ENCODE measurements at regions not wholly inside any gene's neighbourhood (a gene's known extent, or its start where the extent isn't known, plus 50 kb on each side); places are given as distances from the start of the nearest gene placed in this dataset.
A peak's percentile ranks its signal among the peaks of the same experiment; 100 is the strongest.

DNA sequence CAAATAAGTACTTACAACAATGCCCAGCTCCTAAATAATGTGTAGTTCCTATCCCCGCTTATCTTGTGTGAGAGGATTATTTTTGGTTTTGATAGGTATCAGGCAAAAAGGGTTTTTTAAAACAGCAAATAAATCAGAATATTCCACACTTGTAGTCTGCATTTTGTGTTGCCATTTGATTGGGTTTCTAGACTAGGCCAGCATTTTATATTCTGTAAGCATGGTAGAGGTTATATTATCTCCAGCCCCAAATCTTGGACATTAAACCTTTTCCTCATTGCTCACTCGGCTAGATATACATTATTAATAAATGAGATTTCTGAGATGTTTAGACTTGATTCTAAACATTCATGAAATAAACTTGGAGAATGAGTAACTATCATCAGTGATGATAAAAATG is 165.7 kb upstream of the C1orf21 start:
- no peak for DNase-seq (ENCODE audit: low spot score in 2 of 2)
- H3K4me1 Mint-ChIP-seq: peaks cover 6% of the 10 kb centered on the region
- no peak for ATAC-seq
- no peak overlapping the region for H3K4me3 Mint-ChIP-seq
- no peaks in the 10 kb centered on the region for H3K36me3 Mint-ChIP-seq
- H3K27ac Mint-ChIP-seq: no peak overlapping the region
- no peaks in the 10 kb centered on the region for H3K9me3 Mint-ChIP-seq

DNA sequence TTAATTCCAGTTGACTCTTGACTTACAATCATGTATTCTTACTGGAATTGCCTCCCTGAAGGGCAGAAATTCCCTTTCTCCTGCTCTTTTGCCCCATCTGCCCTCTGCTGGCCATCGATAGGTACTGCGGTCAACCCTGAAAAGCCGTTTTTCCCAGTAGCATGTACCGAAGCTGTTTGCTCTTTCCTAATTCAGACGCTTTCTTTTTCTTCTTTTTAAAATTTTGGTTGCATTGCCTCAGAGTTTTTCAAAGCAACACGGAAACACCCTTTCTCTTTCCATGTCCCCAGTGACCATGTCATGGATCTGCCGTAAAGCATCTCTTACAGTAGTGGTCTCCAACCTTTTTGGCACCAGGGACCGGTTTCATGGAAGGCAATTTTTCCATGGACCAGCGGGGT is 164.2 kb upstream of the C1orf21 start:
- ATAC-seq: no peak
- no peak overlapping the region for H3K27ac Mint-ChIP-seq
- H3K9me3 Mint-ChIP-seq: no peaks in the 10 kb centered on the region
- H3K4me3 Mint-ChIP-seq: no peak overlapping the region
- H3K36me3 Mint-ChIP-seq: no peaks in the 10 kb centered on the region
- H3K4me1 Mint-ChIP-seq: peaks cover 6% of the 10 kb centered on the region
- DNase-seq (ENCODE audit: low spot score in 2 of 2): peak; percentile 31 to 69

DNA sequence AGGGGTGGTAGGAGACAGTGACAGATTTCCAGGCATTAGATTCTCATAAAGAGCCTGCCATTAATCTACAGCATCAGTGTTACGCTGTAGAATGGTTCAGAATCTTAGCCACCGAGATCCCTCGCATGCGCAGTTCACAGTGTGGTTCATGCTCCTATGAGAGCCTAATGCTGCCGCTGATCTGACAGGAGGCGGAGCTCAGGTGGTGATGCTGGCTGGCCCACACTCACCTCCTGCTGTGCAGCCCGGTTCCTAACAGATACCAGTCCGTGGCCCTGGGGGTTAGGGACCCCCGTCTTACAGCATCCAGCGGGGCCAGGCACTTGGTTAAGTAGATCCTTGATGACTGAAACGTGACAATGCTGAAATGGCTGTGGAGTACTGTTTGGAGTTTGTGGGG is 163.6 kb upstream of the C1orf21 start:
- Mint-ChIP-seq H3K4me3 (no peak overlapping the region), H3K4me1 (peaks cover 6% of the 10 kb centered on the region), H3K27ac (no peak overlapping the region), H3K9me3 (no peaks in the 10 kb centered on the region), H3K36me3 (no peaks in the 10 kb centered on the region)
- DNase-seq (ENCODE audit: low spot score in 2 of 2) (no peak), ATAC-seq (no peak)

DNA sequence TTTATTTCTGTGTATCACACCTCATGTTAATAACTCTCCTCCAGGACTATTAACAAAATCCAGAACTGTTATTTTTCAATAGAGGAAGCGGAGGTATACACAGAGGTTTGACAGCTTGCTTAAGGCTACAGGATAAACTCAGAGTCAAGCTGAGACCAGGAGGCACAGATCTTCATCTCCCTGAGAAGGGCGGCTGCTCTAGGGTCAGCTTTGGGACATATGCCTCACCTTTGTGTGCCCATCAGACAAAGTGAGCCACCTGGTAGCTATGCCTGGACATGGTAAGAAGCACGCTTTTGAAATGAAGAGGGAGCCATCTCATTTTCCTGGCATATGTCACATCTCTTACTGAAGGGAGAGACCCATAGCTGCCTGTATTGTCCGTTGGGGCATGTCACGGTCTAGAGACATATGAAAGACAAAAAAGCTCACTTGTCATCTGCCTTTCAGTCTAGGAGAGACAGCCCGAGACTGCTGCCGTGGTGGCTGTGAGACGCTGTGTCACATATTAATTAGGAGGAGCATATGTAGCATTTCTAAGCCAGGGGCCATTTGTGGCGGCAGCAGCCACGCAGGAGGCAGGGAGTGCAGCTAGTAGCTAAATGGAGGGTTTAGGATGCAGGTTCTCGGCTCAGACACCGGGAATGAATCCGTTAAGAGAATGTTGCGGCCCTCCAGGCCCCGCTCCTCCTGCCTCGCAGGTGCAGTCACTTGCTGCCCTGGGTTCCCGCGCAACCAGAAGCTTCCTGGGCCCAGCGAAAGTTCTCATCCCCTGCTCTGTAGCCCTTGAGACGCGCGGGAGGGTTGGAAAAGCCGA is 161.3 kb upstream of the C1orf21 start:
- Mint-ChIP-seq H3K9me3 (no peaks in the 10 kb centered on the region), H3K36me3 (no peaks in the 10 kb centered on the region), H3K27ac (no peak overlapping the region), H3K4me3 (no peak overlapping the region), H3K4me1 (peaks cover 6% of the 10 kb centered on the region)
- DNase-seq (ENCODE audit: low spot score in 2 of 2): no peak
- ATAC-seq: no peak

DNA sequence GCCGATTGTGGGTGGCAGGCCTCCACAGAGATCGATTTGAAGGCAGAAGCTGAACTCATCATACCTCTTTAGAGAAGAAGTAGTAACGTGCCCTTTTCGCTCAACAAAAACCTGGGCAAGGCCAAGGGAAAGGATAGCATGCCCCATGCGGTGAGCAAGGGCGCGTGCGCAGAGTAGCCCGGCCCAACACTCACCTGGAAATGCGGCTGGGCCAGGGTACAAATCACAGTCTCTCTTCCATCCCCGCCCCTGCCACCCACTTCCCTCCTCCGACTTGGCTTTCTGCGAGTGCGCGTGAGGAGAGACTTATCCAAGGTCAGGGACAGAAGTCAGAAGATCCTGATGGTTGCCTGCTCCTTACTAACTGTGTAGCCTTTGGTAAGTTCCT is 160.7 kb upstream of the C1orf21 start:
- no peak overlapping the region for H3K4me3 Mint-ChIP-seq
- no peaks in the 10 kb centered on the region for H3K9me3 Mint-ChIP-seq
- H3K4me1 Mint-ChIP-seq: peaks cover 6% of the 10 kb centered on the region
- H3K27ac Mint-ChIP-seq: no peak overlapping the region
- H3K36me3 Mint-ChIP-seq: no peaks in the 10 kb centered on the region
- no peak for ATAC-seq
- DNase-seq (ENCODE audit: low spot score in 2 of 2): no peak

GRCh38 chr1:184228558-184228957 is 158.3 kb upstream of the C1orf21 start:
- H3K27ac Mint-ChIP-seq: no peak overlapping the region

GRCh38 chr1:184237588-184237987 is 149.2 kb upstream of the C1orf21 start:
- Mint-ChIP-seq H3K27ac (no peak overlapping the region), H3K9me3 (no peaks in the 10 kb centered on the region), H3K36me3 (no peaks in the 10 kb centered on the region), H3K4me1 (no peaks in the 10 kb centered on the region), H3K4me3 (no peak overlapping the region)
- ATAC-seq (no peak), DNase-seq (ENCODE audit: low spot score in 2 of 2) (no peak)

More at GRCh38 chr1:184228558-184228957, 158.3 kb upstream of the C1orf21 start:
- Mint-ChIP-seq H3K4me1 (no peaks in the 10 kb centered on the region), H3K36me3 (no peaks in the 10 kb centered on the region), H3K4me3 (no peak overlapping the region), H3K9me3 (no peaks in the 10 kb centered on the region)
- no peak for DNase-seq (ENCODE audit: low spot score in 2 of 2)
- no peak for ATAC-seq

DNA sequence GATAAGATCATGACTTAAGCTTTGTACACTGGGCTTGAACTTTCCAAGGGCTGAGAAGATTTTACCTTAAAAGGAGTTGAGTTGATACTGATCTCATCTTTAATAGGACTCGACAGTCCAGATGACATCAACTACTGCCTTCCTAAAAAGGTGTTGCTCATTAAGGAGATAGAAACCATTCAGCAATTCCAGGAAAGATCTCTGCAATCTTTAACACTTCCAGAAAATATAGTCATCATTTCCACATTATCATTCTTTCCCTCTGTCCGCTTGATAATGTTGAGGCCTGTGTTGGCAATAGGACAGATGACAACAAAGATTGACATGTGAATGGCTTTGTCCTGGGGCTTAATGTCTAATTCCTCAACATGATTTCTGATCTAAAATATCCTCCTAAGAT is 145.4 kb upstream of the C1orf21 start:
- Mint-ChIP-seq H3K4me1 (no peaks in the 10 kb centered on the region), H3K4me3 (no peak overlapping the region), H3K27ac (no peak overlapping the region), H3K9me3 (no peaks in the 10 kb centered on the region), H3K36me3 (no peaks in the 10 kb centered on the region)
- no peak for ATAC-seq
- DNase-seq (ENCODE audit: low spot score in 2 of 2): no peak

- Mint-ChIP-seq H3K9me3 (no peaks in the 10 kb centered on the region), H3K27ac (no peak overlapping the region), H3K4me3 (no peak overlapping the region), H3K4me1 (no peaks in the 10 kb centered on the region), H3K36me3 (no peaks in the 10 kb centered on the region)
- no peak for DNase-seq (ENCODE audit: low spot score in 2 of 2)
- no peak for ATAC-seq
Measured at GRCh38 chr1:184242507-184242943, 144.3 kb upstream of the C1orf21 start.

- no peak for ATAC-seq
- Mint-ChIP-seq H3K9me3 (no peaks in the 10 kb centered on the region), H3K4me1 (no peaks in the 10 kb centered on the region), H3K27ac (no peak overlapping the region), H3K4me3 (no peak overlapping the region), H3K36me3 (no peaks in the 10 kb centered on the region)
- no peak for DNase-seq (ENCODE audit: low spot score in 2 of 2)
Measured at GRCh38 chr1:184244962-184245361, 141.9 kb upstream of the C1orf21 start.

- DNase-seq (ENCODE audit: low spot score in 2 of 2) (no peak), ATAC-seq (no peak)
- Mint-ChIP-seq H3K36me3 (no peaks in the 10 kb centered on the region), H3K9me3 (no peaks in the 10 kb centered on the region), H3K4me3 (no peak overlapping the region), H3K4me1 (no peaks in the 10 kb centered on the region), H3K27ac (no peak overlapping the region)
Measured at GRCh38 chr1:184247671-184248070, 139.2 kb upstream of the C1orf21 start.

DNA sequence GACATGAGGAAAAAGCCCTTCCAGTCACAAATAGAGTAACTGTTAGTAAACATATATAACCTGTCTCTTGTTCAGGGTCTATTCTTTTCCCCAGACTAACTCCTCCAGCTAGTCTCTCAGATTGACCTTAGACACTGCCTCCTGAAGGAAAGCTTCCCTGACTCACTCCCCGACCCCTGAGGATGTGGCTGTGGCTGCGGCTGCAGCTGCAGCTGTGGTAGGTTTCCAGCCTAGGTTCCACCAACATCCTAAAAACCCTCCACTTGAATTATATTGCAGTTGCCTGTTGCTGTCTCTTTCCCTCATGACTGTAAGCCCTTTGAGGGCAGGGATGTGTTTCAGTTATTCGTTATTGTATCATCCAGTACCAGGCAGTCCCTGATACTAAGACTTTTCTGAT is 132.9 kb upstream of the C1orf21 start:
- no peak overlapping the region for H3K27ac Mint-ChIP-seq
- no peaks in the 10 kb centered on the region for H3K36me3 Mint-ChIP-seq
- H3K4me3 Mint-ChIP-seq: no peak overlapping the region
- H3K4me1 Mint-ChIP-seq: no peaks in the 10 kb centered on the region
- ATAC-seq (no peak), DNase-seq (ENCODE audit: low spot score in 2 of 2) (no peak)
- H3K9me3 Mint-ChIP-seq: no peaks in the 10 kb centered on the region

- Mint-ChIP-seq H3K27ac (no peak overlapping the region), H3K4me3 (no peak overlapping the region), H3K9me3 (no peaks in the 10 kb centered on the region), H3K4me1 (no peaks in the 10 kb centered on the region), H3K36me3 (no peaks in the 10 kb centered on the region)
- no peak for ATAC-seq
- DNase-seq (ENCODE audit: low spot score in 2 of 2): no peak
Measured at GRCh38 chr1:184254849-184255248, 132.0 kb upstream of the C1orf21 start.

DNA sequence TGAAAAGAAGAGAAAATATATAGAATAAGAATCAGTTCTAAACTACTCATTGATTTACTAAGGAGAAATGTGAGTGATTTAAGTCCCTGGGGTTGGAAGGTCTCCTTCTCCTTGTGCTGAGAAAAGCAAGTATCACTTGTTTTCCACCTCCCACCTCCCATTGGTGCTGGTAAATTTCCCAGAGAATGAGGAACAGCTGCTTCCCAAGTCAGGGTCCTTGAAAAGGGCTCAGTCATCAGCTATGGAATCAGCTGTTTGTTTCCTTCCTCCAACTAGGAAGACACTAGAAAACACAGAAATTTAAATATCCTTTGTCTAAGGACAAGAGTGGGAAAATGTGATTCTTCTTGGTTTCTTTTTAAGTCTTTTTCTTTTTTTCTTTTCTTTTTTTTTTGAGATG is 131.3 kb upstream of the C1orf21 start:
- Mint-ChIP-seq H3K4me1 (no peaks in the 10 kb centered on the region), H3K27ac (no peak overlapping the region), H3K4me3 (no peak overlapping the region), H3K9me3 (no peaks in the 10 kb centered on the region), H3K36me3 (no peaks in the 10 kb centered on the region)
- DNase-seq (ENCODE audit: low spot score in 2 of 2) (no peak), ATAC-seq (no peak)

DNA sequence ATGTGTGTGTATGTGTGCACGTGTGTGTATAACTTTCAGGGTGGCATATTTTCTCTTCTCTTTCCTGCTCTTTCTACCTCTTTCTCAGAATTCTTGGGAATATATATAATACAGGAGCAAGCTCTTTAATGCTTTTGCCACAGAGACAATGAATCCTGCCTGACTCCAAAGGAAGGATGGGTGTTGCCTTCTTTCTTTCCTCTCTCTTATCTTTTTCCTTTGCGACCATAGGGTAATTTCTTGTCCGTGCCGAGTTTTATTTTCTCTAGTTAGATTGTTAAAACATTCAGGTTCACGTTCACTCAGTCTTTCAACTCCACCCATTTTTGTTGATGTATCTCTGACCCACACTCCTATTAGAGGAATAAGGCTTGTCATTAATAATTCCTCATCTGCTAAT is 129.0 kb upstream of the C1orf21 start:
- H3K4me3 Mint-ChIP-seq: no peak overlapping the region
- ATAC-seq (no peak), DNase-seq (ENCODE audit: low spot score in 2 of 2) (no peak)
- H3K27ac Mint-ChIP-seq: no peak overlapping the region
- no peaks in the 10 kb centered on the region for H3K9me3 Mint-ChIP-seq
- no peaks in the 10 kb centered on the region for H3K4me1 Mint-ChIP-seq
- H3K36me3 Mint-ChIP-seq: no peaks in the 10 kb centered on the region

DNA sequence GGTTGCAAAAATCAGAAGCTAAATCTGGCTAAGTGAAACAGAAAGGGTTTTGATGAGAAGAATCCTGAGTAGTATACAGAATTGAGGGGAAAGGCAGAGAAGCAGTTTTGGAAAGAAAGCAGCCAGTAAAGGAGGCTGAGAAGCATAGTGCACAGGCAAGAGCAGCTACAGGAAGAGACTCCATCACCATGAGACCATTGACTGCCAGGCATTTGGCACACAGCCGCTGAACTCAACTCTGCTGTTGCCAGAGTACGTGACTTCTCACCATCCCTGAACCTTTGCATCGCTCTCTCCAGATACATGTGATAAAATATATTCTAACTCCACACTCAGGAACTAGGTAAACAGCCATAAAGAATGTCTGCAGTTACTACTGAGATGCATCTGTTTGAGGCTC is 128.3 kb upstream of the C1orf21 start:
- Mint-ChIP-seq H3K4me1 (no peaks in the 10 kb centered on the region), H3K27ac (no peak overlapping the region), H3K36me3 (no peaks in the 10 kb centered on the region), H3K9me3 (no peaks in the 10 kb centered on the region), H3K4me3 (no peak overlapping the region)
- ATAC-seq (no peak), DNase-seq (ENCODE audit: low spot score in 2 of 2) (no peak)

DNA sequence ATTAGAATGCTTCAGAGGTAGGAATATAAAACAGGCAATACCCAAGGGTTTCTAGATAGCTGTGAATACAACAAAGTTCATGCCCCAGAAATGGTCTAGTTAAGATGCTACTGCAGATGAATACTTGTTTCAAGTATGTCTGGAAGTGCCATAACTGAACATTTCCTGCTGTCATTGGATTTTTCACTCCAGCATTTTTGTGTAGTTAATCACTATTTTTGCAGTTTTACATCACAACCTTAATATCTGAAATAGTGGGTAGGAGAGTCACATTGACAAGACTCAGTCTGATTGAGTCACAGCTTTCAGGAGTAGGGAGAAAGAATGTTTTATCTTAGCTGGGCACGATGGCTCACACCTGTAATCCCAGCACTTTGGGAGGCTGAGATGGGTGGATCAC is 126.4 kb upstream of the C1orf21 start:
- Mint-ChIP-seq H3K36me3 (no peaks in the 10 kb centered on the region), H3K4me1 (no peaks in the 10 kb centered on the region), H3K9me3 (no peaks in the 10 kb centered on the region), H3K27ac (no peak overlapping the region), H3K4me3 (no peak overlapping the region)
- DNase-seq (ENCODE audit: low spot score in 2 of 2) (no peak), ATAC-seq (no peak)

All from stimulated activated effector memory CD8-positive, alpha-beta T cell treated with anti-CD3 and anti-CD28 coated beads, Interleukin-12 subunit alpha, Interleukin-12 subunit beta, amount 100 ng/mL, for 72 hours (primary cell).